H1 (cell line): ENCODE measurements at regions not wholly inside any gene's neighbourhood (a gene's known extent, or its start where the extent isn't known, plus 50 kb on each side); places are given as distances from the start of the nearest gene placed in this dataset.

Experiments
- FOSL1 ChIP-seq: IDR thresholded peaks from 2 replicates; pipeline ENCODE4 v1.6.1; 2011; ENCODE audit warnings: mild to moderate bottlenecking, low read depth, low read length, moderate library complexity; ENCODE audit not compliant: insufficient read depth
- SP2 ChIP-seq: IDR thresholded peaks from 2 replicates; pipeline ENCODE4 v1.6.1; 2012; ENCODE audit warnings: mild to moderate bottlenecking, low read length, inconsistent platforms
- TEAD4 ChIP-seq: IDR thresholded peaks from 2 replicates; pipeline ENCODE4 v1.6.1; 2012; ENCODE audit warnings: low read depth, low read length, inconsistent platforms, mixed read lengths

- TF ChIP-seq SP2 (no peak), FOSL1 (no peak), TEAD4 (no peak)
Measured at GRCh38 chr6:90368001-90368400, 71.4 kb upstream of the BACH2 start.
